ENCODE measurements at regions not wholly inside any gene's neighbourhood (a gene's known extent, or its start where the extent isn't known, plus 50 kb on each side); places are given as distances from the start of the nearest gene placed in this dataset.

DNA sequence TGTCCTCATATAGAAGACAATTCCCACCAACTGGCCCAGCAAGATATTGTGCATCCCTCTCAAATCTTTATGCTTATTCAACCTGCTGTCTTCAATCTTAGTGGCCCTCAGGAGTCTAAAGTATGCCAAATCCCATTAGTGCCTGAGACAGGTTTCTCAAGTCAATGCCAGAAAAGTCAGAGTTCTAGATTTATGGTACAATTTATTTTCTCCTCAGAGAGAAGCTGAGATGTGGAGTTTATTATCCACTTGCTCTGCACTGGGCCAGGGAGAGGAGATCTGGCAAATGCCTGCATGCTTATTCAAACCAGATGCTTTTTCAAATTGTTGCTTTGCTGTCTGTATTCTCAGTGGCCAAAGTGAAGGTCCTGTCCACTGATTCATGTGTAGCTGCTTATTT lies 825.2 kb downstream of the METTL4 start:
- no peak for DNase-seq (ENCODE audit: low spot score)
- Histone ChIP-seq H3K27ac (replicated peaks; ENCODE audit: low read length) (no peak overlapping the region), H3K9me3 (replicated peaks in 1 of 2; ENCODE audit: control insufficient read depth in 2 of 2, insufficient read depth in 1 of 2, low read depth in 1 of 2, low read length in 2 of 2) (no peaks in the 10 kb centered on the region), H3K4ac (ENCODE audit: low read length) (no peak overlapping the region), H2AFZ (ENCODE audit: low read length) (no peak overlapping the region), H3K14ac (ENCODE audit: low read length) (no peak overlapping the region), H3K9ac (ENCODE audit: low read depth, low read length, poor library complexity) (no peak overlapping the region), H3K4me1 (ENCODE audit: control insufficient read depth in 2 of 2, insufficient read depth in 1 of 2, low read depth in 1 of 2, low read length in 2 of 2) (no peaks in the 10 kb centered on the region), H3K4me3 (ENCODE audit: low read length in 2 of 2) (no peak overlapping the region), H3K4me2 (ENCODE audit: insufficient read depth, low read length, poor library complexity, severe bottlenecking) (no peak overlapping the region), H2BK5ac (ENCODE audit: low read length) (no peak overlapping the region), H3K36me3 (replicated peaks in 1 of 2; ENCODE audit: control insufficient read depth in 2 of 2, insufficient read depth in 2 of 2, low read length in 2 of 2) (no peaks in the 10 kb centered on the region), H3K27me3 (ENCODE audit: control insufficient read depth in 3 of 3, insufficient read depth in 3 of 3, low read depth in 1 of 3, low read length in 3 of 3) (no peaks in the 10 kb centered on the region), H2BK12ac (ENCODE audit: low read length) (no peak overlapping the region), H2BK120ac (ENCODE audit: low read depth, low read length) (no peak overlapping the region), H2BK15ac (ENCODE audit: low read length) (no peak overlapping the region), H3K79me1 (ENCODE audit: low read depth, low read length) (no peaks in the 10 kb centered on the region), H2AK5ac (ENCODE audit: low read depth, low read length) (no peak overlapping the region), H4K8ac (ENCODE audit: low read depth, low read length) (no peak overlapping the region), H3K23ac (ENCODE audit: low read depth, low read length, poor library complexity) (no peak overlapping the region), H3K18ac (ENCODE audit: low read length) (no peak overlapping the region), H4K91ac (ENCODE audit: low read depth, low read length, poor library complexity) (no peak overlapping the region)

GRCh38 chr18:1751249-1751648 lies 820.1 kb downstream of the METTL4 start:
- H3K4me1 ChIP-seq (ENCODE audit: control insufficient read depth in 2 of 2, insufficient read depth in 1 of 2, low read depth in 1 of 2, low read length in 2 of 2): no peaks in the 10 kb centered on the region
- H3K27me3 ChIP-seq (ENCODE audit: control insufficient read depth in 3 of 3, insufficient read depth in 3 of 3, low read depth in 1 of 3, low read length in 3 of 3): no peaks in the 10 kb centered on the region
- H2AK5ac ChIP-seq (ENCODE audit: low read depth, low read length): no peak overlapping the region
- H2BK12ac ChIP-seq (ENCODE audit: low read length): no peak overlapping the region
- H3K18ac ChIP-seq (ENCODE audit: low read length): no peak overlapping the region
- no peak overlapping the region for H3K14ac ChIP-seq (ENCODE audit: low read length)
- no peak overlapping the region for H4K8ac ChIP-seq (ENCODE audit: low read depth, low read length)
- no peak overlapping the region for H3K4me3 ChIP-seq (ENCODE audit: low read length in 2 of 2)
- H3K27ac ChIP-seq (replicated peaks; ENCODE audit: low read length): no peak overlapping the region
- no peak overlapping the region for H2BK5ac ChIP-seq (ENCODE audit: low read length)
- H3K36me3 ChIP-seq (replicated peaks in 1 of 2; ENCODE audit: control insufficient read depth in 2 of 2, insufficient read depth in 2 of 2, low read length in 2 of 2): no peaks in the 10 kb centered on the region
- no CpG with 5 or more reads among the region's 1 CpG for WGBS, 2 donors (ENCODE audit: extremely low coverage in 2 of 2, insufficient read length in 2 of 2, insufficient replicate concordance in 1 of 2)
- H3K4me2 ChIP-seq (ENCODE audit: insufficient read depth, low read length, poor library complexity, severe bottlenecking): no peak overlapping the region
- H3K23ac ChIP-seq (ENCODE audit: low read depth, low read length, poor library complexity): no peak overlapping the region
- no peak overlapping the region for H3K4ac ChIP-seq (ENCODE audit: low read length)
- no peak for DNase-seq (ENCODE audit: low spot score)
- no peak overlapping the region for H4K91ac ChIP-seq (ENCODE audit: low read depth, low read length, poor library complexity)
- H3K9ac ChIP-seq (ENCODE audit: low read depth, low read length, poor library complexity): no peak overlapping the region
- H2AFZ ChIP-seq (ENCODE audit: low read length): no peak overlapping the region
- H3K9me3 ChIP-seq (replicated peaks in 1 of 2; ENCODE audit: control insufficient read depth in 2 of 2, insufficient read depth in 1 of 2, low read depth in 1 of 2, low read length in 2 of 2): no peaks in the 10 kb centered on the region
- no peak overlapping the region for H2BK120ac ChIP-seq (ENCODE audit: low read depth, low read length)
- no peaks in the 10 kb centered on the region for H3K79me1 ChIP-seq (ENCODE audit: low read depth, low read length)
- H2BK15ac ChIP-seq (ENCODE audit: low read length): no peak overlapping the region

DNA sequence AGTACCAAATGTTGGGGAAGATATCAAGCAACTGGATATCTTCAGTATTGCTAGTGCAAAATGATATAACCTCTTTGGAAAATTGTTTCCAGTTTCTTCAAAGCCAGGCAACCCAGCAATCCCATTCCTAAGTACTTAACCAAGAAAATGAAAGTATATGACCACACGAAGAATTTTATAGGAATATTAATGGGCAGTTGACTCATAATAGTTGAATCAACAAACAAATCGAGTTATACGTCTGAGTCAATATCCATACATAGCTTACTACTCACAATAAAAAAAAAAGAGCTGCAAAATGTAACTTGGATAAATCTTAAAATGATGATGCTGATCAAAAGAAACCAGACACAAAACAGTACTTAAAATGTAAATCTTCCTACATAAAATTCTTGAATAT lies 810.4 kb downstream of the METTL4 start:
- H3K4me3 ChIP-seq (ENCODE audit: low read length in 2 of 2): no peak overlapping the region
- no peaks in the 10 kb centered on the region for H3K27me3 ChIP-seq (ENCODE audit: control insufficient read depth in 3 of 3, insufficient read depth in 3 of 3, low read depth in 1 of 3, low read length in 3 of 3)
- H3K4ac ChIP-seq (ENCODE audit: low read length): no peak overlapping the region
- no peak overlapping the region for H2BK15ac ChIP-seq (ENCODE audit: low read length)
- no peak overlapping the region for H4K91ac ChIP-seq (ENCODE audit: low read depth, low read length, poor library complexity)
- DNase-seq (ENCODE audit: low spot score): no peak
- no peak overlapping the region for H2BK5ac ChIP-seq (ENCODE audit: low read length)
- H3K9me3 ChIP-seq (replicated peaks in 1 of 2; ENCODE audit: control insufficient read depth in 2 of 2, insufficient read depth in 1 of 2, low read depth in 1 of 2, low read length in 2 of 2): no peaks in the 10 kb centered on the region
- no peak overlapping the region for H3K23ac ChIP-seq (ENCODE audit: low read depth, low read length, poor library complexity)
- no peak overlapping the region for H2BK120ac ChIP-seq (ENCODE audit: low read depth, low read length)
- no peaks in the 10 kb centered on the region for H3K36me3 ChIP-seq (replicated peaks in 1 of 2; ENCODE audit: control insufficient read depth in 2 of 2, insufficient read depth in 2 of 2, low read length in 2 of 2)
- H3K4me2 ChIP-seq (ENCODE audit: insufficient read depth, low read length, poor library complexity, severe bottlenecking): no peak overlapping the region
- H3K14ac ChIP-seq (ENCODE audit: low read length): no peak overlapping the region
- H2BK12ac ChIP-seq (ENCODE audit: low read length): no peak overlapping the region
- WGBS, 2 donors (ENCODE audit: extremely low coverage in 2 of 2, insufficient read length in 2 of 2, insufficient replicate concordance in 1 of 2): no CpG with 5 or more reads among the region's 3 CpGs
- no peaks in the 10 kb centered on the region for H3K79me1 ChIP-seq (ENCODE audit: low read depth, low read length)
- no peaks in the 10 kb centered on the region for H3K4me1 ChIP-seq (ENCODE audit: control insufficient read depth in 2 of 2, insufficient read depth in 1 of 2, low read depth in 1 of 2, low read length in 2 of 2)
- H2AK5ac ChIP-seq (ENCODE audit: low read depth, low read length): no peak overlapping the region
- H4K8ac ChIP-seq (ENCODE audit: low read depth, low read length): no peak overlapping the region
- H3K18ac ChIP-seq (ENCODE audit: low read length): no peak overlapping the region
- no peak overlapping the region for H2AFZ ChIP-seq (ENCODE audit: low read length)
- no peak overlapping the region for H3K27ac ChIP-seq (replicated peaks; ENCODE audit: low read length)
- H3K9ac ChIP-seq (ENCODE audit: low read depth, low read length, poor library complexity): no peak overlapping the region

- Histone ChIP-seq H3K36me3 (replicated peaks in 1 of 2; ENCODE audit: control insufficient read depth in 2 of 2, insufficient read depth in 2 of 2, low read length in 2 of 2) (no peaks in the 10 kb centered on the region), H2BK120ac (ENCODE audit: low read depth, low read length) (no peak overlapping the region), H2AFZ (ENCODE audit: low read length) (no peak overlapping the region), H3K27me3 (ENCODE audit: control insufficient read depth in 3 of 3, insufficient read depth in 3 of 3, low read depth in 1 of 3, low read length in 3 of 3) (no peaks in the 10 kb centered on the region), H3K9me3 (replicated peaks in 1 of 2; ENCODE audit: control insufficient read depth in 2 of 2, insufficient read depth in 1 of 2, low read depth in 1 of 2, low read length in 2 of 2) (no peaks in the 10 kb centered on the region), H3K14ac (ENCODE audit: low read length) (no peak overlapping the region), H2AK5ac (ENCODE audit: low read depth, low read length) (no peak overlapping the region), H3K9ac (ENCODE audit: low read depth, low read length, poor library complexity) (no peak overlapping the region), H2BK5ac (ENCODE audit: low read length) (no peak overlapping the region), H3K4ac (ENCODE audit: low read length) (no peak overlapping the region), H2BK12ac (ENCODE audit: low read length) (no peak overlapping the region), H3K18ac (ENCODE audit: low read length) (no peak overlapping the region), H4K8ac (ENCODE audit: low read depth, low read length) (no peak overlapping the region), H3K4me3 (ENCODE audit: low read length in 2 of 2) (no peak overlapping the region), H3K4me1 (ENCODE audit: control insufficient read depth in 2 of 2, insufficient read depth in 1 of 2, low read depth in 1 of 2, low read length in 2 of 2) (no peaks in the 10 kb centered on the region), H3K23ac (ENCODE audit: low read depth, low read length, poor library complexity) (no peak overlapping the region), H4K91ac (ENCODE audit: low read depth, low read length, poor library complexity) (no peak overlapping the region), H3K4me2 (ENCODE audit: insufficient read depth, low read length, poor library complexity, severe bottlenecking) (no peak overlapping the region), H2BK15ac (ENCODE audit: low read length) (no peak overlapping the region), H3K79me1 (ENCODE audit: low read depth, low read length) (no peaks in the 10 kb centered on the region), H3K27ac (replicated peaks; ENCODE audit: low read length) (no peak overlapping the region)
- WGBS, 2 donors (ENCODE audit: extremely low coverage in 2 of 2, insufficient read length in 2 of 2, insufficient replicate concordance in 1 of 2): no CpG with 5 or more reads among the region's 1 CpG
- no peak for DNase-seq (ENCODE audit: low spot score)
These were observed 797.0 kb downstream of the METTL4 start for GRCh38 chr18:1774261-1774660.
